Mucosa of descending colon (tissue), 3 donors: ENCODE measurements at regions not wholly inside any gene's neighbourhood (a gene's known extent, or its start where the extent isn't known, plus 50 kb on each side); places are given as distances from the start of the nearest gene placed in this dataset.

ENCODE experiments used
- ATAC-seq: fragments of 200-7000 bp; cut with Tn5 transposase; one replicate; pipeline ENCODE4 v1.9.1; 2020; ENCODE audit warnings: mild to moderate bottlenecking, moderate library complexity
- DNase-seq, 3 donors: peaks; one replicate each; pipeline ENCODE4 v3.0.0-alpha.2; 2020
- H3K36me3 ChIP-seq: fragments of 200-600 bp; one replicate; pipeline ENCODE4 v1.8.0; 2021; ENCODE audit warnings: low read depth, mild to moderate bottlenecking
- H3K4me1 ChIP-seq: fragments of 200-600 bp; one replicate; pipeline ENCODE4 v1.8.0; 2021; ENCODE audit warnings: low read depth, mild to moderate bottlenecking
- H3K4me3 ChIP-seq: fragments of 200-600 bp; one replicate; pipeline ENCODE4 v1.8.0; 2021; ENCODE audit warnings: mild to moderate bottlenecking
- H3K9me3 ChIP-seq: fragments of 200-600 bp; one replicate; pipeline ENCODE4 v1.8.0; 2021; ENCODE audit warnings: mild to moderate bottlenecking
- intact Hi-C, 2 donors: fragments of 100-400 bp; cut with DNase I in 1 of 2; cut with micrococcal nuclease in 1 of 2; formaldehyde crosslinking; loops; one replicate each; pipeline versions ENCODE4 v1.11.0 to v1.11.1; 2022; cut with DNase I, micrococcal nuclease
- TF ChIP-seq, protein P1 (sequence below): fragments of 200-600 bp; IDR thresholded peaks from one replicate; pipeline ENCODE4 v1.8.0; 2022; ENCODE audit warnings: antibody characterized with exemption, mild to moderate bottlenecking
- donor health status: DM: no; HTN: no; CAD: no; lungs with moderate emphysema.
- donor health status: DM: no; HTN: no; CAD: no.
- donor health status: DM: no; HTN: yes; CAD: no.

- Histone ChIP-seq H3K4me3 (no peak overlapping the region), H3K4me1 (no peaks in the 10 kb centered on the region), H3K9me3 (no peaks in the 10 kb centered on the region), H3K36me3 (no peaks in the 10 kb centered on the region)
- TF ChIP-seq, protein P1, sequence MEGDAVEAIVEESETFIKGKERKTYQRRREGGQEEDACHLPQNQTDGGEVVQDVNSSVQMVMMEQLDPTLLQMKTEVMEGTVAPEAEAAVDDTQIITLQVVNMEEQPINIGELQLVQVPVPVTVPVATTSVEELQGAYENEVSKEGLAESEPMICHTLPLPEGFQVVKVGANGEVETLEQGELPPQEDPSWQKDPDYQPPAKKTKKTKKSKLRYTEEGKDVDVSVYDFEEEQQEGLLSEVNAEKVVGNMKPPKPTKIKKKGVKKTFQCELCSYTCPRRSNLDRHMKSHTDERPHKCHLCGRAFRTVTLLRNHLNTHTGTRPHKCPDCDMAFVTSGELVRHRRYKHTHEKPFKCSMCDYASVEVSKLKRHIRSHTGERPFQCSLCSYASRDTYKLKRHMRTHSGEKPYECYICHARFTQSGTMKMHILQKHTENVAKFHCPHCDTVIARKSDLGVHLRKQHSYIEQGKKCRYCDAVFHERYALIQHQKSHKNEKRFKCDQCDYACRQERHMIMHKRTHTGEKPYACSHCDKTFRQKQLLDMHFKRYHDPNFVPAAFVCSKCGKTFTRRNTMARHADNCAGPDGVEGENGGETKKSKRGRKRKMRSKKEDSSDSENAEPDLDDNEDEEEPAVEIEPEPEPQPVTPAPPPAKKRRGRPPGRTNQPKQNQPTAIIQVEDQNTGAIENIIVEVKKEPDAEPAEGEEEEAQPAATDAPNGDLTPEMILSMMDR = no peak
- DNase-seq (no peak), ATAC-seq (no peak)
- intact Hi-C loops = no loop called here
Measured at GRCh38 chr6:84511929-84512328, 252.5 kb downstream of the TBX18 start.

GRCh38 chr6:84508981-84509380 lies 255.4 kb downstream of the TBX18 start:
- no peak for ATAC-seq
- TF ChIP-seq, protein P1 = no peak
- H3K4me3 ChIP-seq = no peak overlapping the region
- intact Hi-C loops = no loop called here
- no peaks in the 10 kb centered on the region for H3K9me3 ChIP-seq
- H3K36me3 ChIP-seq = no peaks in the 10 kb centered on the region
- DNase-seq = no peak
- H3K4me1 ChIP-seq = no peaks in the 10 kb centered on the region

- intact Hi-C loops = no loop called here
- ATAC-seq = no peak
- Histone ChIP-seq H3K4me3 (no peak overlapping the region), H3K4me1 (no peaks in the 10 kb centered on the region), H3K36me3 (no peaks in the 10 kb centered on the region), H3K9me3 (no peaks in the 10 kb centered on the region)
- TF ChIP-seq, protein P1 = no peak
- no peak for DNase-seq
Measured at GRCh38 chr6:84508334-84508733, 256.1 kb downstream of the TBX18 start.

GRCh38 chr6:84504025-84504424 lies 260.4 kb downstream of the TBX18 start:
- peaks cover 8% of the 10 kb centered on the region for H3K9me3 ChIP-seq
- no peak overlapping the region for H3K4me3 ChIP-seq
- no peaks in the 10 kb centered on the region for H3K36me3 ChIP-seq
- intact Hi-C loops = no loop called here
- H3K4me1 ChIP-seq = no peaks in the 10 kb centered on the region
- TF ChIP-seq, protein P1 = no peak
- DNase-seq = no peak
- no peak for ATAC-seq

DNA sequence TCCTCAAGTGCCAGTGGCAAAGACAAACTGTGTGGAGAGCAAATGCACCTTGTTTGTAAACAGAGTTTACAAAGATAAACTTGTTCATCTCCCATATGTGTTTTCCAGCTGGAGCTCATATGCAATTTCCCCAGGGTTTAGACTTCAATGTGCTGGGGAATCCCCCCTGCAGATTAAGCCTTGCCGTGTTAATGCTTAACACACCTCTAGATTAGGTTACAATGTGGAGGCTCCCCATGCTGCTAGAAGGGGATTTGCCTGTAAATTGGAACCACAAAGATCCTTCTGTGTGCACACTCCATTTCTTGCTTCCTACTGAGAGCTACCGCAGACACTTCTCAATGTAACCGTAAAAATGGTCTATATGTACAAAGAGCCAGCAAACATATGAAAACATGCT lies 263.1 kb downstream of the TBX18 start:
- no peak for ATAC-seq
- H3K4me3 ChIP-seq = no peak overlapping the region
- TF ChIP-seq, protein P1 = no peak

DNA sequence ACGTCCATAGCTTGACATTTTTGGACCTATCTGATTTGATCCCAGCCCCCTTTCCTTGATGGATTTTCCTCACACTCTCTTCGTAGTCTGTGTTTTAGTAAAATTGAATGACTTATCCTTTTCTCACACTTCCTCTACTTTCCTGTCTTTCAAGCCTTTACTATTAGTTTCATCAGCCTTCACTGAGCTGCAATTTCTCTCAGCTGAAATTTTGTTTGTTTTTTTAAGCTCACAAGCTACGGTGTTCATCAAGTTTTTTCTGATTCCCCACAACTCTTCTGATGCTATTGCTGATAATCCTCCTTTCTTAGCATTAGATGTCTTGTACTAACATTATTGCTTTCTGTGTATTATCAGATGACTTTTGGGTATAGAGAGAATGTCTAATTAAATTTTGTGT lies 263.7 kb downstream of the TBX18 start:
- no peaks in the 10 kb centered on the region for H3K4me1 ChIP-seq
- intact Hi-C loops = no loop called here
- no peak for ATAC-seq

More for the DNA sequence above, 263.1 kb downstream of the TBX18 start:
- Histone ChIP-seq H3K36me3 (no peaks in the 10 kb centered on the region), H3K9me3 (peaks cover 8% of the 10 kb centered on the region), H3K4me1 (no peaks in the 10 kb centered on the region)
- no peak for DNase-seq
- intact Hi-C loops = no loop called here

More for the DNA sequence above, 263.7 kb downstream of the TBX18 start:
- H3K36me3 ChIP-seq = no peaks in the 10 kb centered on the region
- TF ChIP-seq, protein P1 = no peak
- H3K9me3 ChIP-seq = peaks cover 8% of the 10 kb centered on the region
- no peak for DNase-seq
- H3K4me3 ChIP-seq = no peak overlapping the region
